WTC11 (cell line): ENCODE measurements at regions not wholly inside any gene's neighbourhood (a gene's known extent, or its start where the extent isn't known, plus 50 kb on each side); places are given as distances from the start of the nearest gene placed in this dataset.

Experiments used
- ATAC-seq: fragments of 200-7000 bp; cut with Tn5 transposase; 2 replicates; pipeline ENCODE4 v1.10.0; 2021; ENCODE audit warnings: mild to moderate bottlenecking, moderate library complexity
- CTCF ChIA-PET: fragments of 300-600 bp; sonication (Branson Sonifier 250); formaldehyde crosslinking; loops from one replicate; lab custom pipeline; 2021; ENCODE audit warnings: antibody characterized with exemption; lab: Charles Lee
- POLR2A ChIA-PET: fragments of 350-600 bp; sonication (Branson Sonifier 250); formaldehyde crosslinking; loops from one replicate; lab custom pipeline; 2021; ENCODE audit warnings: antibody characterized with exemption; lab: Charles Lee
- DNase-seq: peaks from one replicate; pipeline ENCODE4 v3.0.0; 2021; ENCODE audit warnings: low spot score
- H3K27ac Mint-ChIP-seq: 2 replicates; pipeline ENCODE4 v1.8.0; 2021; ENCODE audit warnings: mixed read lengths
- H3K27me3 Mint-ChIP-seq: 2 replicates; pipeline ENCODE4 v1.8.0; 2021; ENCODE audit warnings: low read depth, mild to moderate bottlenecking, moderate library complexity, mixed read lengths
- H3K36me3 Mint-ChIP-seq: 2 replicates; pipeline ENCODE4 v1.8.0; 2021; ENCODE audit warnings: mixed read lengths
- H3K4me1 Mint-ChIP-seq: 2 replicates; pipeline ENCODE4 v1.8.0; 2022; ENCODE audit warnings: mixed read lengths
- H3K4me3 Mint-ChIP-seq: 2 replicates; pipeline ENCODE4 v1.8.0; 2021; ENCODE audit warnings: mild to moderate bottlenecking, moderate library complexity, mixed read lengths
- H3K9me3 Mint-ChIP-seq: 2 replicates; pipeline ENCODE4 v1.8.0; 2021; ENCODE audit warnings: mixed read lengths
- ARID4B ChIP-seq: sonication (generic); formaldehyde crosslinking; IDR thresholded peaks from 2 replicates; pipeline ENCODE4 v1.8.0; 2023; ENCODE audit warnings: missing genetic modification reagents, mild to moderate bottlenecking, borderline replicate concordance
- ATF6 ChIP-seq: sonication (generic); formaldehyde crosslinking; IDR thresholded peaks from 2 replicates; pipeline ENCODE4 v1.8.1; 2023; ENCODE audit warnings: mild to moderate bottlenecking, missing genetic modification reagents
- CTCF ChIP-seq: fragments of 200-600 bp; IDR thresholded peaks from 2 replicates; pipeline ENCODE4 v1.8.0; 2022; ENCODE audit warnings: antibody characterized with exemption
- NFATC4 ChIP-seq: fragments of 250-450 bp; sonication (Bioruptor Pico); IDR thresholded peaks from 2 replicates; pipeline ENCODE4 v1.9.0; 2021; ENCODE audit warnings: mild to moderate bottlenecking
- NR3C1 ChIP-seq: sonication (generic); formaldehyde crosslinking; conservative IDR thresholded peaks from 2 replicates; pipeline ENCODE4 v1.8.1; 2023; ENCODE audit warnings: low read depth, mild to moderate bottlenecking, missing genetic modification reagents
- ZMAT4 ChIP-seq: fragments of 250-450 bp; sonication (Bioruptor Pico); IDR thresholded peaks from 2 replicates; pipeline ENCODE4 v1.9.0; 2021; ENCODE audit warnings: mild to moderate bottlenecking
- ZNF138 ChIP-seq: sonication (generic); formaldehyde crosslinking; conservative IDR thresholded peaks from 2 replicates; pipeline ENCODE4 v1.8.1; 2022; ENCODE audit warnings: mild to moderate bottlenecking, moderate library complexity, missing genetic modification reagents
- ZNF219 ChIP-seq: sonication (generic); formaldehyde crosslinking; IDR thresholded peaks from 2 replicates; pipeline ENCODE4 v1.8.0; 2023; ENCODE audit warnings: missing genetic modification reagents, mild to moderate bottlenecking, borderline replicate concordance
- ZNF232 ChIP-seq: sonication (generic); formaldehyde crosslinking; IDR thresholded peaks from 2 replicates; pipeline ENCODE4 v1.8.0; 2022; ENCODE audit warnings: mild to moderate bottlenecking, missing genetic modification reagents
- ZNF671 ChIP-seq: fragments of 250-450 bp; sonication (Bioruptor Pico); IDR thresholded peaks from 2 replicates; pipeline ENCODE4 v1.8.0; 2021; ENCODE audit warnings: mild to moderate bottlenecking
- ZSCAN18 ChIP-seq: fragments of 250-450 bp; sonication (Bioruptor Pico); IDR thresholded peaks from 2 replicates; pipeline ENCODE4 v2.1.2; 2022; ENCODE audit warnings: mild to moderate bottlenecking, moderate library complexity
- TF ChIP-seq, protein P1 (sequence below): sonication (generic); formaldehyde crosslinking; IDR thresholded peaks from 2 replicates; pipeline ENCODE4 v1.8.1; 2023; ENCODE audit warnings: mild to moderate bottlenecking, missing genetic modification reagents, borderline replicate concordance
- TF ChIP-seq, protein P2 (sequence below): sonication (generic); formaldehyde crosslinking; IDR thresholded peaks from 2 replicates; pipeline ENCODE4 v1.8.1; 2023; ENCODE audit warnings: mild to moderate bottlenecking, moderate library complexity, missing genetic modification reagents
- TF ChIP-seq, protein P3 (sequence below): sonication (generic); formaldehyde crosslinking; IDR thresholded peaks from 2 replicates; pipeline ENCODE4 v1.8.1; 2022; ENCODE audit warnings: mild to moderate bottlenecking, moderate library complexity, missing genetic modification reagents

GRCh38 chr18:4599312-4599711 lies 144.2 kb upstream of the DLGAP1 start (continued):
- TF ChIP-seq, protein P1, sequence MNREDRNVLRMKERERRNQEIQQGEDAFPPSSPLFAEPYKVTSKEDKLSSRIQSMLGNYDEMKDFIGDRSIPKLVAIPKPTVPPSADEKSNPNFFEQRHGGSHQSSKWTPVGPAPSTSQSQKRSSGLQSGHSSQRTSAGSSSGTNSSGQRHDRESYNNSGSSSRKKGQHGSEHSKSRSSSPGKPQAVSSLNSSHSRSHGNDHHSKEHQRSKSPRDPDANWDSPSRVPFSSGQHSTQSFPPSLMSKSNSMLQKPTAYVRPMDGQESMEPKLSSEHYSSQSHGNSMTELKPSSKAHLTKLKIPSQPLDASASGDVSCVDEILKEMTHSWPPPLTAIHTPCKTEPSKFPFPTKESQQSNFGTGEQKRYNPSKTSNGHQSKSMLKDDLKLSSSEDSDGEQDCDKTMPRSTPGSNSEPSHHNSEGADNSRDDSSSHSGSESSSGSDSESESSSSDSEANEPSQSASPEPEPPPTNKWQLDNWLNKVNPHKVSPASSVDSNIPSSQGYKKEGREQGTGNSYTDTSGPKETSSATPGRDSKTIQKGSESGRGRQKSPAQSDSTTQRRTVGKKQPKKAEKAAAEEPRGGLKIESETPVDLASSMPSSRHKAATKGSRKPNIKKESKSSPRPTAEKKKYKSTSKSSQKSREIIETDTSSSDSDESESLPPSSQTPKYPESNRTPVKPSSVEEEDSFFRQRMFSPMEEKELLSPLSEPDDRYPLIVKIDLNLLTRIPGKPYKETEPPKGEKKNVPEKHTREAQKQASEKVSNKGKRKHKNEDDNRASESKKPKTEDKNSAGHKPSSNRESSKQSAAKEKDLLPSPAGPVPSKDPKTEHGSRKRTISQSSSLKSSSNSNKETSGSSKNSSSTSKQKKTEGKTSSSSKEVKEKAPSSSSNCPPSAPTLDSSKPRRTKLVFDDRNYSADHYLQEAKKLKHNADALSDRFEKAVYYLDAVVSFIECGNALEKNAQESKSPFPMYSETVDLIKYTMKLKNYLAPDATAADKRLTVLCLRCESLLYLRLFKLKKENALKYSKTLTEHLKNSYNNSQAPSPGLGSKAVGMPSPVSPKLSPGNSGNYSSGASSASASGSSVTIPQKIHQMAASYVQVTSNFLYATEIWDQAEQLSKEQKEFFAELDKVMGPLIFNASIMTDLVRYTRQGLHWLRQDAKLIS (CRISPR knock-in tag): no peak
- no peak for TF ChIP-seq NR3C1
- no peak for TF ChIP-seq ARID4B (CRISPR knock-in tag)
- TF ChIP-seq NFATC4: no peak
- no peak for TF ChIP-seq ZSCAN18
- TF ChIP-seq, protein P2, sequence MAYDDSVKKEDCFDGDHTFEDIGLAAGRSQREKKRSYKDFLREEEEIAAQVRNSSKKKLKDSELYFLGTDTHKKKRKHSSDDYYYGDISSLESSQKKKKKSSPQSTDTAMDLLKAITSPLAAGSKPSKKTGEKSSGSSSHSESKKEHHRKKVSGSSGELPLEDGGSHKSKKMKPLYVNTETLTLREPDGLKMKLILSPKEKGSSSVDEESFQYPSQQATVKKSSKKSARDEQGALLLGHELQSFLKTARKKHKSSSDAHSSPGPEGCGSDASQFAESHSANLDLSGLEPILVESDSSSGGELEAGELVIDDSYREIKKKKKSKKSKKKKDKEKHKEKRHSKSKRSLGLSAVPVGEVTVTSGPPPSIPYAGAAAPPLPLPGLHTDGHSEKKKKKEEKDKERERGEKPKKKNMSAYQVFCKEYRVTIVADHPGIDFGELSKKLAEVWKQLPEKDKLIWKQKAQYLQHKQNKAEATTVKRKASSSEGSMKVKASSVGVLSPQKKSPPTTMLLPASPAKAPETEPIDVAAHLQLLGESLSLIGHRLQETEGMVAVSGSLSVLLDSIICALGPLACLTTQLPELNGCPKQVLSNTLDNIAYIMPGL (CRISPR knock-in tag): no peak
- TF ChIP-seq ZNF232 (CRISPR knock-in tag): no peak
- no peak for TF ChIP-seq ZMAT4 (CRISPR knock-in tag)
- no peak for TF ChIP-seq CTCF

- H3K4me1 Mint-ChIP-seq: peaks cover 9% of the 10 kb centered on the region
- ATAC-seq (no peak), DNase-seq (no peak)
- TF ChIP-seq ZNF138 (CRISPR knock-in tag): no peak
- TF ChIP-seq ZNF671 (CRISPR knock-in tag): no peak
- TF ChIP-seq, protein P3, sequence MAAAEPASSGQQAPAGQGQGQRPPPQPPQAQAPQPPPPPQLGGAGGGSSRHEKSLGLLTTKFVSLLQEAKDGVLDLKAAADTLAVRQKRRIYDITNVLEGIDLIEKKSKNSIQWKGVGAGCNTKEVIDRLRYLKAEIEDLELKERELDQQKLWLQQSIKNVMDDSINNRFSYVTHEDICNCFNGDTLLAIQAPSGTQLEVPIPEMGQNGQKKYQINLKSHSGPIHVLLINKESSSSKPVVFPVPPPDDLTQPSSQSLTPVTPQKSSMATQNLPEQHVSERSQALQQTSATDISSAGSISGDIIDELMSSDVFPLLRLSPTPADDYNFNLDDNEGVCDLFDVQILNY (CRISPR knock-in tag): no peak
- TF ChIP-seq ATF6 (CRISPR knock-in tag): no peak
- TF ChIP-seq ZNF219: no peak
- H3K27ac Mint-ChIP-seq: no peak overlapping the region
- no peak overlapping the region for H3K4me3 Mint-ChIP-seq
- no peaks in the 10 kb centered on the region for H3K36me3 Mint-ChIP-seq
- POLR2A ChIA-PET: no interaction called here
- H3K9me3 Mint-ChIP-seq: no peaks in the 10 kb centered on the region
- H3K27me3 Mint-ChIP-seq: no peaks in the 10 kb centered on the region
- CTCF ChIA-PET: no interaction called here
Observed at GRCh38 chr18:4597301-4597700, 142.2 kb upstream of the DLGAP1 start.
